ENCODE measurements at regions not wholly inside any gene's neighbourhood (a gene's known extent, or its start where the extent isn't known, plus 50 kb on each side); places are given as distances from the start of the nearest gene placed in this dataset.

- no peak for TF ChIP-seq ZNF462 (CRISPR knock-in tag; IDR thresholded peaks at IDR 0.05)
- TF ChIP-seq, protein P1, sequence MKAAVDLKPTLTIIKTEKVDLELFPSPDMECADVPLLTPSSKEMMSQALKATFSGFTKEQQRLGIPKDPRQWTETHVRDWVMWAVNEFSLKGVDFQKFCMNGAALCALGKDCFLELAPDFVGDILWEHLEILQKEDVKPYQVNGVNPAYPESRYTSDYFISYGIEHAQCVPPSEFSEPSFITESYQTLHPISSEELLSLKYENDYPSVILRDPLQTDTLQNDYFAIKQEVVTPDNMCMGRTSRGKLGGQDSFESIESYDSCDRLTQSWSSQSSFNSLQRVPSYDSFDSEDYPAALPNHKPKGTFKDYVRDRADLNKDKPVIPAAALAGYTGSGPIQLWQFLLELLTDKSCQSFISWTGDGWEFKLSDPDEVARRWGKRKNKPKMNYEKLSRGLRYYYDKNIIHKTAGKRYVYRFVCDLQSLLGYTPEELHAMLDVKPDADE (IDR thresholded peaks at IDR 0.05), result no peak
Measured at GRCh38 chr11:92387859-92388258, 163.2 kb downstream of the FAT3 start (continued).

DNA sequence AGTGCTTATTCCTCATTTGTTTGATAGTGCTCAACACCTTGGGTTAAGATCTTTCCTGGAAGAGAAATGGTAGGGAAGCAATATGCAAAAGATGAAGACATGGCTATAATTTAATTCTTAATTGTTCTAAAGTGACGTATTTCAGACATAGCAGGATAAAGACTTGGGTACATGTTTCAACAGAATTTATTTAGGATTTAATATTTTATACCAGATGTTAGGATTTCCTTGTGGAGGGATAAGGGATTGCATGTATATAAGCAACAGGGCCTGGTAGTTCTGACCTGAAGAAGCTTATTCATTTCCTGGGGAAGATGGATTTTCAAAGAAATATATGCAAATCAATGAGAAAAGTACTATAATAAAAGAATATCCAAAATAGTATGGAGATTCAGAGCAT, 163.8 kb downstream of the FAT3 start:
- peaks cover 8% of the 10 kb centered on the region for H3K27me3 Mint-ChIP-seq (ENCODE audit: insufficient read depth, low read depth, poor library complexity)
- Histone ChIP-seq H3F3A (replicated peaks; ENCODE audit: low read depth) (no peaks in the 10 kb centered on the region), H3K36me3 (ENCODE audit: insufficient read depth) (no peaks in the 10 kb centered on the region), H3K27ac (ENCODE audit: low read depth) (no peak overlapping the region), H3K4me1 (ENCODE audit: insufficient read depth) (peaks cover 30% of the 10 kb centered on the region), H3K4me3 (no peak overlapping the region), H3K79me2 (replicated peaks; ENCODE audit: insufficient read depth) (peaks cover 98% of the 10 kb centered on the region), H2AFZ (no peak overlapping the region), H3K4me2 (no peak overlapping the region), H3K9me2 (ENCODE audit: insufficient read depth) (no peaks in the 10 kb centered on the region; the same call in 1 of the 2 replicates), H3K27me3 (ENCODE audit: insufficient read depth) (no peaks in the 10 kb centered on the region), H4K20me1 (replicated peaks; ENCODE audit: insufficient read depth) (no peaks in the 10 kb centered on the region)
- no peak overlapping the region for H3K4me3 Mint-ChIP-seq
- no peaks in the 10 kb centered on the region for H3K9me3 Mint-ChIP-seq
- H3K27ac Mint-ChIP-seq, result no peak overlapping the region
- ATAC-seq (no peak), DNase-seq (ENCODE audit: low spot score) (no peak)
- no peaks in the 10 kb centered on the region; the same call in 2 of the 3 replicates for H3K36me3 Mint-ChIP-seq (ENCODE audit: low read depth)
- TF ChIP-seq, protein P2, sequence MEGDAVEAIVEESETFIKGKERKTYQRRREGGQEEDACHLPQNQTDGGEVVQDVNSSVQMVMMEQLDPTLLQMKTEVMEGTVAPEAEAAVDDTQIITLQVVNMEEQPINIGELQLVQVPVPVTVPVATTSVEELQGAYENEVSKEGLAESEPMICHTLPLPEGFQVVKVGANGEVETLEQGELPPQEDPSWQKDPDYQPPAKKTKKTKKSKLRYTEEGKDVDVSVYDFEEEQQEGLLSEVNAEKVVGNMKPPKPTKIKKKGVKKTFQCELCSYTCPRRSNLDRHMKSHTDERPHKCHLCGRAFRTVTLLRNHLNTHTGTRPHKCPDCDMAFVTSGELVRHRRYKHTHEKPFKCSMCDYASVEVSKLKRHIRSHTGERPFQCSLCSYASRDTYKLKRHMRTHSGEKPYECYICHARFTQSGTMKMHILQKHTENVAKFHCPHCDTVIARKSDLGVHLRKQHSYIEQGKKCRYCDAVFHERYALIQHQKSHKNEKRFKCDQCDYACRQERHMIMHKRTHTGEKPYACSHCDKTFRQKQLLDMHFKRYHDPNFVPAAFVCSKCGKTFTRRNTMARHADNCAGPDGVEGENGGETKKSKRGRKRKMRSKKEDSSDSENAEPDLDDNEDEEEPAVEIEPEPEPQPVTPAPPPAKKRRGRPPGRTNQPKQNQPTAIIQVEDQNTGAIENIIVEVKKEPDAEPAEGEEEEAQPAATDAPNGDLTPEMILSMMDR (conservative IDR thresholded peaks at IDR 0.05; ENCODE audit: low read depth in 2 of 2), result peak in 1 of 2 experiments; percentile 55; a peak in 2 of 4 replicates
- no peak for TF ChIP-seq ZNF462 (CRISPR knock-in tag; IDR thresholded peaks at IDR 0.05)
- peaks cover 63% of the 10 kb centered on the region for H3K4me1 Mint-ChIP-seq

Data from GM23338 (cell line).